ENCODE measurements at regions not wholly inside any gene's neighbourhood (a gene's known extent, or its start where the extent isn't known, plus 50 kb on each side); places are given as distances from the start of the nearest gene placed in this dataset.

- no peak for TF ChIP-seq POLR2A (IDR thresholded peaks at IDR 0.05; ENCODE audit: low read depth, low read length)
- no peak for TF ChIP-seq JUN (IDR thresholded peaks at IDR 0.05; ENCODE audit: borderline replicate concordance, insufficient read depth, insufficient read length, low read depth)
- TF ChIP-seq CTCF (IDR thresholded peaks at IDR 0.05; ENCODE audit: extremely low read depth in 1 of 2, insufficient read depth in 1 of 2, low read depth in 1 of 2, low read length in 2 of 2): no peak
- no peak for TF ChIP-seq GATA2 (IDR thresholded peaks at IDR 0.05; ENCODE audit: insufficient read depth, insufficient read length, low read depth, low read length)
- TF ChIP-seq POLR2AphosphoS5 (IDR thresholded peaks at IDR 0.05; ENCODE audit: insufficient read depth, low read depth, low read length): no peak
Measured at GRCh38 chr2:121123268-121123667, 161.7 kb downstream of the TFCP2L1 start.
